WTC11 (cell line): ENCODE measurements at regions not wholly inside any gene's neighbourhood (a gene's known extent, or its start where the extent isn't known, plus 50 kb on each side); places are given as distances from the start of the nearest gene placed in this dataset.

Experiments used
- ATAC-seq: fragments of 200-7000 bp; cut with Tn5 transposase; 2 replicates; pipeline ENCODE4 v1.10.0; 2021; ENCODE audit warnings: mild to moderate bottlenecking, moderate library complexity
- CTCF ChIA-PET: fragments of 300-600 bp; sonication (Branson Sonifier 250); formaldehyde crosslinking; loops from one replicate; lab custom pipeline; 2021; ENCODE audit warnings: antibody characterized with exemption; lab: Charles Lee
- POLR2A ChIA-PET: fragments of 350-600 bp; sonication (Branson Sonifier 250); formaldehyde crosslinking; loops from one replicate; lab custom pipeline; 2021; ENCODE audit warnings: antibody characterized with exemption; lab: Charles Lee
- DNase-seq: peaks from one replicate; pipeline ENCODE4 v3.0.0; 2021; ENCODE audit warnings: low spot score
- H3K27ac Mint-ChIP-seq: 2 replicates; pipeline ENCODE4 v1.8.0; 2021; ENCODE audit warnings: mixed read lengths
- H3K27me3 Mint-ChIP-seq: 2 replicates; pipeline ENCODE4 v1.8.0; 2021; ENCODE audit warnings: low read depth, mild to moderate bottlenecking, moderate library complexity, mixed read lengths
- H3K36me3 Mint-ChIP-seq: 2 replicates; pipeline ENCODE4 v1.8.0; 2021; ENCODE audit warnings: mixed read lengths
- H3K4me1 Mint-ChIP-seq: 2 replicates; pipeline ENCODE4 v1.8.0; 2022; ENCODE audit warnings: mixed read lengths
- H3K4me3 Mint-ChIP-seq: 2 replicates; pipeline ENCODE4 v1.8.0; 2021; ENCODE audit warnings: mild to moderate bottlenecking, moderate library complexity, mixed read lengths
- H3K9me3 Mint-ChIP-seq: 2 replicates; pipeline ENCODE4 v1.8.0; 2021; ENCODE audit warnings: mixed read lengths
- ESRRA ChIP-seq: sonication (generic); formaldehyde crosslinking; IDR thresholded peaks from 2 replicates; pipeline ENCODE4 v1.8.1; 2022; ENCODE audit warnings: mild to moderate bottlenecking, missing genetic modification reagents, borderline replicate concordance
- FOXK1 ChIP-seq: sonication (generic); formaldehyde crosslinking; IDR thresholded peaks from 2 replicates; pipeline ENCODE4 v1.8.0; 2022; ENCODE audit warnings: mild to moderate bottlenecking, moderate library complexity, missing genetic modification reagents
- GRHL2 ChIP-seq: fragments of 250-450 bp; sonication (Bioruptor Pico); IDR thresholded peaks from 2 replicates; pipeline ENCODE4 v1.8.0; 2022; ENCODE audit warnings: mild to moderate bottlenecking, moderate library complexity; ENCODE audit not compliant: insufficient replicate concordance, severe bottlenecking
- HMGA2 ChIP-seq: fragments of 250-450 bp; sonication (Bioruptor Pico); IDR thresholded peaks from 2 replicates; pipeline ENCODE4 v1.4.0; 2021; ENCODE audit warnings: mild to moderate bottlenecking, moderate library complexity
- MYBL2 ChIP-seq: sonication (generic); formaldehyde crosslinking; IDR thresholded peaks from 2 replicates; pipeline ENCODE4 v1.8.1; 2023; ENCODE audit warnings: mild to moderate bottlenecking, moderate library complexity, missing genetic modification reagents
- RORB ChIP-seq: fragments of 250-450 bp; sonication (Bioruptor Pico); IDR thresholded peaks from 2 replicates; pipeline ENCODE4 v1.9.0; 2021; ENCODE audit warnings: mild to moderate bottlenecking
- SMAD3 ChIP-seq: sonication (generic); formaldehyde crosslinking; IDR thresholded peaks from 2 replicates; pipeline ENCODE4 v1.8.0; 2022; ENCODE audit warnings: missing genetic modification reagents, mild to moderate bottlenecking, borderline replicate concordance
- TEAD1 ChIP-seq: sonication (generic); formaldehyde crosslinking; IDR thresholded peaks from 2 replicates; pipeline ENCODE4 v1.8.0; 2022; ENCODE audit warnings: mild to moderate bottlenecking, missing genetic modification reagents
- TF ChIP-seq, protein P1 (sequence below): sonication (generic); formaldehyde crosslinking; IDR thresholded peaks from 2 replicates; pipeline ENCODE4 v1.8.0; 2023; ENCODE audit warnings: mild to moderate bottlenecking, missing genetic modification reagents
- TF ChIP-seq, protein P2 (sequence below): sonication (generic); formaldehyde crosslinking; conservative IDR thresholded peaks from 2 replicates; pipeline ENCODE4 v1.8.1; 2023; ENCODE audit warnings: mild to moderate bottlenecking, low read depth, missing genetic modification reagents, moderate library complexity
- TF ChIP-seq, protein P3 (sequence below): fragments of 200-600 bp; IDR thresholded peaks from 2 replicates; pipeline ENCODE4 v1.8.0; 2022; ENCODE audit warnings: antibody characterized with exemption
- TF ChIP-seq, protein P4 (sequence below): sonication (generic); formaldehyde crosslinking; IDR thresholded peaks from 2 replicates; pipeline ENCODE4 v1.8.0; 2022; ENCODE audit warnings: missing genetic modification reagents

DNA sequence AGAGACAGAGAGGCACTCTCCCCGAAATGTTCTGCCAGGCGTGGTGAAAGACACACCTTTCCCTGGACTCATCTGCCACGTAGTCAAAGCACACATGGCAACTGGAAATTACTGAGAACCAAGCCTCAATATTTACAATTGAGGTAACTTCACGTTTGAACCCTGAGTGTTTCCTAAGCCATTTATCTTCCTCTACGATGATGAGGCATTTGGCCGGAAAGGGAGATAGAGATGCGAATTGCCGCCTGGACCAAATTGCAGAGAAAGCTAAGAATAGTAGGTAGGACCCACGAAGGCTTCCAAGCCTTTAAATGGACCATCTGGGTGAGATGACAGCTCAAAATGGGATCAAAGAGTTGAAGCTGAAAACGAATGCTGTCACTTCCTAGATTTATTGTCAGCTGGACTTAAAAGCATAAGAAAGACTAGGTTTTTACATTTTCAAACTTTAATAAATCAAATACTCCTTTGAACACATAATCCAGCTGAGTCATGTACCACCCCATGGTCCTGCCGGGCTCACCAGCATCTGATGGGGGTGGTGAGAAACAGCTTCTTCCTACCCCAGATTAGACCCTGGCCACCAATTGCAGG, 135.6 kb upstream of the LYZL2 start (continued):
- TF ChIP-seq, protein P1, sequence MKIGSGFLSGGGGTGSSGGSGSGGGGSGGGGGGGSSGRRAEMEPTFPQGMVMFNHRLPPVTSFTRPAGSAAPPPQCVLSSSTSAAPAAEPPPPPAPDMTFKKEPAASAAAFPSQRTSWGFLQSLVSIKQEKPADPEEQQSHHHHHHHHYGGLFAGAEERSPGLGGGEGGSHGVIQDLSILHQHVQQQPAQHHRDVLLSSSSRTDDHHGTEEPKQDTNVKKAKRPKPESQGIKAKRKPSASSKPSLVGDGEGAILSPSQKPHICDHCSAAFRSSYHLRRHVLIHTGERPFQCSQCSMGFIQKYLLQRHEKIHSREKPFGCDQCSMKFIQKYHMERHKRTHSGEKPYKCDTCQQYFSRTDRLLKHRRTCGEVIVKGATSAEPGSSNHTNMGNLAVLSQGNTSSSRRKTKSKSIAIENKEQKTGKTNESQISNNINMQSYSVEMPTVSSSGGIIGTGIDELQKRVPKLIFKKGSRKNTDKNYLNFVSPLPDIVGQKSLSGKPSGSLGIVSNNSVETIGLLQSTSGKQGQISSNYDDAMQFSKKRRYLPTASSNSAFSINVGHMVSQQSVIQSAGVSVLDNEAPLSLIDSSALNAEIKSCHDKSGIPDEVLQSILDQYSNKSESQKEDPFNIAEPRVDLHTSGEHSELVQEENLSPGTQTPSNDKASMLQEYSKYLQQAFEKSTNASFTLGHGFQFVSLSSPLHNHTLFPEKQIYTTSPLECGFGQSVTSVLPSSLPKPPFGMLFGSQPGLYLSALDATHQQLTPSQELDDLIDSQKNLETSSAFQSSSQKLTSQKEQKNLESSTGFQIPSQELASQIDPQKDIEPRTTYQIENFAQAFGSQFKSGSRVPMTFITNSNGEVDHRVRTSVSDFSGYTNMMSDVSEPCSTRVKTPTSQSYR (CRISPR knock-in tag), result no peak
- TF ChIP-seq MYBL2 (CRISPR knock-in tag) (no peak), TEAD1 (CRISPR knock-in tag) (no peak), GRHL2 (CRISPR knock-in tag) (no peak)
- TF ChIP-seq, protein P2, sequence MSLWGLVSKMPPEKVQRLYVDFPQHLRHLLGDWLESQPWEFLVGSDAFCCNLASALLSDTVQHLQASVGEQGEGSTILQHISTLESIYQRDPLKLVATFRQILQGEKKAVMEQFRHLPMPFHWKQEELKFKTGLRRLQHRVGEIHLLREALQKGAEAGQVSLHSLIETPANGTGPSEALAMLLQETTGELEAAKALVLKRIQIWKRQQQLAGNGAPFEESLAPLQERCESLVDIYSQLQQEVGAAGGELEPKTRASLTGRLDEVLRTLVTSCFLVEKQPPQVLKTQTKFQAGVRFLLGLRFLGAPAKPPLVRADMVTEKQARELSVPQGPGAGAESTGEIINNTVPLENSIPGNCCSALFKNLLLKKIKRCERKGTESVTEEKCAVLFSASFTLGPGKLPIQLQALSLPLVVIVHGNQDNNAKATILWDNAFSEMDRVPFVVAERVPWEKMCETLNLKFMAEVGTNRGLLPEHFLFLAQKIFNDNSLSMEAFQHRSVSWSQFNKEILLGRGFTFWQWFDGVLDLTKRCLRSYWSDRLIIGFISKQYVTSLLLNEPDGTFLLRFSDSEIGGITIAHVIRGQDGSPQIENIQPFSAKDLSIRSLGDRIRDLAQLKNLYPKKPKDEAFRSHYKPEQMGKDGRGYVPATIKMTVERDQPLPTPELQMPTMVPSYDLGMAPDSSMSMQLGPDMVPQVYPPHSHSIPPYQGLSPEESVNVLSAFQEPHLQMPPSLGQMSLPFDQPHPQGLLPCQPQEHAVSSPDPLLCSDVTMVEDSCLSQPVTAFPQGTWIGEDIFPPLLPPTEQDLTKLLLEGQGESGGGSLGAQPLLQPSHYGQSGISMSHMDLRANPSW (CRISPR knock-in tag), result no peak

DNA sequence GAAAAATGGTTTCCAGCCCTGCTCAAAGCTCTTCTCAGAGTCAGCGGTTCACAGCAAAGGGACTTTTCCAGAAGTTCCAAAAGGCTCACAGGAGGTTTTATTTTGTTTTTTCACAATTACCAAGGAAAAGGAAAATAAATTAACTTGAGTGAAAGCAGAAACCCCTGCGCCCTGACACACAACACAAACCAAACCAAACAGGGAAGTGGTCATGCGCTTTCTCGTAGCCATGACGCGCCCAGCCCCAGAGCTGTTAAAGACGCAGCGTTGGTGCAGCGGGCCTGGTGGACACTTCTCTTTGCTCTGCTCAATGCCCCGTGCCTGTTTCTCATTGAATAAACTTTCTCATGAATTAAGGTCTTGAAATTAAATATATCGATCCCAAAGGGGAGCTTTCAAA, 134.4 kb upstream of the LYZL2 start:
- Mint-ChIP-seq H3K27me3 (no peaks in the 10 kb centered on the region), H3K9me3 (peaks cover 44% of the 10 kb centered on the region), H3K27ac (no peak overlapping the region), H3K4me1 (no peaks in the 10 kb centered on the region), H3K4me3 (no peak overlapping the region), H3K36me3 (peaks cover 19% of the 10 kb centered on the region)
- TF ChIP-seq ESRRA (CRISPR knock-in tag), result no peak
- no peak for TF ChIP-seq SMAD3 (CRISPR knock-in tag)
- TF ChIP-seq RORB (CRISPR knock-in tag), result no peak
- no peak for TF ChIP-seq HMGA2 (CRISPR knock-in tag)
- TF ChIP-seq, protein P3, sequence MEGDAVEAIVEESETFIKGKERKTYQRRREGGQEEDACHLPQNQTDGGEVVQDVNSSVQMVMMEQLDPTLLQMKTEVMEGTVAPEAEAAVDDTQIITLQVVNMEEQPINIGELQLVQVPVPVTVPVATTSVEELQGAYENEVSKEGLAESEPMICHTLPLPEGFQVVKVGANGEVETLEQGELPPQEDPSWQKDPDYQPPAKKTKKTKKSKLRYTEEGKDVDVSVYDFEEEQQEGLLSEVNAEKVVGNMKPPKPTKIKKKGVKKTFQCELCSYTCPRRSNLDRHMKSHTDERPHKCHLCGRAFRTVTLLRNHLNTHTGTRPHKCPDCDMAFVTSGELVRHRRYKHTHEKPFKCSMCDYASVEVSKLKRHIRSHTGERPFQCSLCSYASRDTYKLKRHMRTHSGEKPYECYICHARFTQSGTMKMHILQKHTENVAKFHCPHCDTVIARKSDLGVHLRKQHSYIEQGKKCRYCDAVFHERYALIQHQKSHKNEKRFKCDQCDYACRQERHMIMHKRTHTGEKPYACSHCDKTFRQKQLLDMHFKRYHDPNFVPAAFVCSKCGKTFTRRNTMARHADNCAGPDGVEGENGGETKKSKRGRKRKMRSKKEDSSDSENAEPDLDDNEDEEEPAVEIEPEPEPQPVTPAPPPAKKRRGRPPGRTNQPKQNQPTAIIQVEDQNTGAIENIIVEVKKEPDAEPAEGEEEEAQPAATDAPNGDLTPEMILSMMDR, result no peak
- TF ChIP-seq, protein P4, sequence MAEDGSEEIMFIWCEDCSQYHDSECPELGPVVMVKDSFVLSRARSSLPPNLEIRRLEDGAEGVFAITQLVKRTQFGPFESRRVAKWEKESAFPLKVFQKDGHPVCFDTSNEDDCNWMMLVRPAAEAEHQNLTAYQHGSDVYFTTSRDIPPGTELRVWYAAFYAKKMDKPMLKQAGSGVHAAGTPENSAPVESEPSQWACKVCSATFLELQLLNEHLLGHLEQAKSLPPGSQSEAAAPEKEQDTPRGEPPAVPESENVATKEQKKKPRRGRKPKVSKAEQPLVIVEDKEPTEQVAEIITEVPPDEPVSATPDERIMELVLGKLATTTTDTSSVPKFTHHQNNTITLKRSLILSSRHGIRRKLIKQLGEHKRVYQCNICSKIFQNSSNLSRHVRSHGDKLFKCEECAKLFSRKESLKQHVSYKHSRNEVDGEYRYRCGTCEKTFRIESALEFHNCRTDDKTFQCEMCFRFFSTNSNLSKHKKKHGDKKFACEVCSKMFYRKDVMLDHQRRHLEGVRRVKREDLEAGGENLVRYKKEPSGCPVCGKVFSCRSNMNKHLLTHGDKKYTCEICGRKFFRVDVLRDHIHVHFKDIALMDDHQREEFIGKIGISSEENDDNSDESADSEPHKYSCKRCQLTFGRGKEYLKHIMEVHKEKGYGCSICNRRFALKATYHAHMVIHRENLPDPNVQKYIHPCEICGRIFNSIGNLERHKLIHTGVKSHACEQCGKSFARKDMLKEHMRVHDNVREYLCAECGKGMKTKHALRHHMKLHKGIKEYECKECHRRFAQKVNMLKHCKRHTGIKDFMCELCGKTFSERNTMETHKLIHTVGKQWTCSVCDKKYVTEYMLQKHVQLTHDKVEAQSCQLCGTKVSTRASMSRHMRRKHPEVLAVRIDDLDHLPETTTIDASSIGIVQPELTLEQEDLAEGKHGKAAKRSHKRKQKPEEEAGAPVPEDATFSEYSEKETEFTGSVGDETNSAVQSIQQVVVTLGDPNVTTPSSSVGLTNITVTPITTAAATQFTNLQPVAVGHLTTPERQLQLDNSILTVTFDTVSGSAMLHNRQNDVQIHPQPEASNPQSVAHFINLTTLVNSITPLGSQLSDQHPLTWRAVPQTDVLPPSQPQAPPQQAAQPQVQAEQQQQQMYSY (CRISPR knock-in tag), result no peak
- TF ChIP-seq, protein P2 (CRISPR knock-in tag), result no peak
- no peak for TF ChIP-seq FOXK1 (CRISPR knock-in tag)
- POLR2A ChIA-PET, result no interaction called here
- ATAC-seq, result no peak
- DNase-seq, result no peak
- CTCF ChIA-PET, result interaction anchor here (0.8 kb wide), 1 partner anchor 12 kb away, joined by 3 read pairs; no protein-coding TSS in a partner anchor
